GM12875 (cell line): ENCODE measurements at regions not wholly inside any gene's neighbourhood (a gene's known extent, or its start where the extent isn't known, plus 50 kb on each side); places are given as distances from the start of the nearest gene placed in this dataset.

ENCODE experiments used
- H3K4me3 ChIP-seq: one replicate; pipeline ENCODE4 v1.5.1; 2011; ENCODE audit warnings: low read depth, low read length, control low read depth
- CTCF ChIP-seq: IDR thresholded peaks from 2 replicates; pipeline ENCODE4 v1.5.1; 2011; ENCODE audit warnings: low read depth, mild to moderate bottlenecking, control low read depth, inconsistent platforms, low read length, moderate library complexity, borderline replicate concordance; ENCODE audit not compliant: insufficient read depth

- TF ChIP-seq CTCF = no peak
- H3K4me3 ChIP-seq = no peak overlapping the region
These were observed 1662.9 kb downstream of the SUCLG1 start for GRCh38 chr2:82796132-82796531.

DNA sequence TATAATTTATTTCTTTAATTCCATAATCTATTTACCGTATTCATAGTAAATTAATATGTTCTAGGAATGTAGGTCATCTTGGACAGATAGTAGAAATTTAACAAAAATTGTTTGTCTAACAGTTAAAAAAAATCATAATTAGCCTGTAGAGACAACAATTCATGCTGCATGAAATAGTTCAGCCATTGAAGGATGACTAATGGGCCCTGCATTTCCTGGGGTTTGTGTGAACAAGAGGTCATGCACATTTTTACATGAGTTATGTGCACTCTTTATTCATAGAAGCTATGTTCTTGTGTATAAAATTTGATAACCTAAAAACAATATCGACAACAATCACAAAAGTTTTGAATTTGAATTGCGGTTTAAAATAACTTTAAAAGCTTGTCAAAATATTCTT is 1663.6 kb downstream of the SUCLG1 start:
- no peak for TF ChIP-seq CTCF
- no peak overlapping the region for H3K4me3 ChIP-seq

- no peak for TF ChIP-seq CTCF
- no peak overlapping the region for H3K4me3 ChIP-seq
These were observed 1665.2 kb downstream of the SUCLG1 start for GRCh38 chr2:82793711-82794435.

- no peak for TF ChIP-seq CTCF
- H3K4me3 ChIP-seq = no peak overlapping the region
These were observed 1666.8 kb downstream of the SUCLG1 start for GRCh38 chr2:82792316-82792715.

GRCh38 chr2:82790206-82791021 is 1668.7 kb downstream of the SUCLG1 start:
- TF ChIP-seq CTCF = no peak
- no peak overlapping the region for H3K4me3 ChIP-seq

GRCh38 chr2:82789851-82790205 is 1669.3 kb downstream of the SUCLG1 start:
- no peak overlapping the region for H3K4me3 ChIP-seq

More at GRCh38 chr2:82789851-82790205, 1669.3 kb downstream of the SUCLG1 start:
- TF ChIP-seq CTCF = no peak
